ENCODE measurements at regions not wholly inside any gene's neighbourhood (a gene's known extent, or its start where the extent isn't known, plus 50 kb on each side); places are given as distances from the start of the nearest gene placed in this dataset.

DNA sequence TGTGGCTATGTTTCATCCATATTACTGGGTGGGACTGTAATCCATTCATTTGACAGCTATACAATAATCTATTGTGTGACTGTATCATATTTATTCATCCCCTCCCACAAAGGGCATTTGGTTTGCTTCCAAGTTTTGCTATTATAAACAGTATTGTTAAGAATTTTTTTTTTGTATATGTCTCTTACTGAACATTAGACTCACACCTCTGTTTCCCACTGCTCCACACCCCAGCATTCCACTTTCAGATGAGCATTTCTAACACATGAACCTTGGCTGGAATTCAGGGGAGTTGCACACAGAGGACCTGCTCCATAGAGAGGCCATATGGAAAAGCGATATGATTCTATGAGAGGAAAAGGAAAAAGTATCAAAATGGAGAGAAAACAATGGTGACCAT lies 81.6 kb upstream of the DKK2 start:
- TF ChIP-seq, protein P1, sequence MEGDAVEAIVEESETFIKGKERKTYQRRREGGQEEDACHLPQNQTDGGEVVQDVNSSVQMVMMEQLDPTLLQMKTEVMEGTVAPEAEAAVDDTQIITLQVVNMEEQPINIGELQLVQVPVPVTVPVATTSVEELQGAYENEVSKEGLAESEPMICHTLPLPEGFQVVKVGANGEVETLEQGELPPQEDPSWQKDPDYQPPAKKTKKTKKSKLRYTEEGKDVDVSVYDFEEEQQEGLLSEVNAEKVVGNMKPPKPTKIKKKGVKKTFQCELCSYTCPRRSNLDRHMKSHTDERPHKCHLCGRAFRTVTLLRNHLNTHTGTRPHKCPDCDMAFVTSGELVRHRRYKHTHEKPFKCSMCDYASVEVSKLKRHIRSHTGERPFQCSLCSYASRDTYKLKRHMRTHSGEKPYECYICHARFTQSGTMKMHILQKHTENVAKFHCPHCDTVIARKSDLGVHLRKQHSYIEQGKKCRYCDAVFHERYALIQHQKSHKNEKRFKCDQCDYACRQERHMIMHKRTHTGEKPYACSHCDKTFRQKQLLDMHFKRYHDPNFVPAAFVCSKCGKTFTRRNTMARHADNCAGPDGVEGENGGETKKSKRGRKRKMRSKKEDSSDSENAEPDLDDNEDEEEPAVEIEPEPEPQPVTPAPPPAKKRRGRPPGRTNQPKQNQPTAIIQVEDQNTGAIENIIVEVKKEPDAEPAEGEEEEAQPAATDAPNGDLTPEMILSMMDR (IDR thresholded peaks at IDR 0.05; ENCODE audit: control extremely low read depth, extremely low read depth, low read depth, missing control alignments), result no peak
- no peak for DNase-seq (ENCODE audit: extremely low spot score)
- CTCF ChIA-PET, result interaction anchor here (1.4 kb wide), 1 partner anchor 8 kb away, joined by 4 read pairs; no protein-coding TSS in a partner anchor
- POLR2A ChIA-PET, result no interaction called here

DNA sequence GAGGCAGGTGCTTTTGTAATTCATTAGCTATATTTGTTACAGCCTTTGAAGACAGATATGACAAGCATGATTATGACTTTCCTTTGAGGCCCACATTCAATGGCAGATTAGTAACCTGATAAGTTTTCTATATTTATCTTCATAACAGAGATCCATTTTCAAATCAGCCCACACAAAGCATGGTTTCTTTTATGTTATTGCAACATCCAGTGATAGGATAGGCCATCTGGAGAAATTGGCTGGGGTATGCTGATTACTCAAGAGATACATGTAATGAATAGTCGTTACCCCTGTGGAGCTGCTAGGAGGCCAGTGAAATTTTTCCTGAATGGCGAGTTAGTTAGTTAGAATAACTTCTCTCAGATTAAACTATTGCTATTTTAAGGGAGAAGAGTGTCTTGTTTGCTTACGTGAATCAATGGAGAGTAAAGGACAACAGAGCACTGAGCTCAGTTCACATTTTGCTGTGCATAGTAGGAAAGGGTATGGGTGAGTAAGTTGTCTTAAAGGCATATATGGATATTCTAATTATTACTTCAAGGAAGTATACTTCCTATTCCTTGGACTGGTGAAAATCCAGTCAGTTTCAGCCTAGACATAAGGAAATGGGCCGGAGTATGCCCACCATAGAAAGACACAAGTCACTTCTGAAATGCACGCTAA lies 79.2 kb upstream of the DKK2 start:
- TF ChIP-seq, protein P1 (IDR thresholded peaks at IDR 0.05; ENCODE audit: control extremely low read depth, extremely low read depth, low read depth, missing control alignments), result no peak
- no peak for DNase-seq (ENCODE audit: extremely low spot score)
- ChIA-PET POLR2A (no interaction called here), CTCF (interaction anchor here (1.6 kb wide), 1 partner anchor 8 kb away, joined by 5 read pairs; no protein-coding TSS in a partner anchor)

DNA sequence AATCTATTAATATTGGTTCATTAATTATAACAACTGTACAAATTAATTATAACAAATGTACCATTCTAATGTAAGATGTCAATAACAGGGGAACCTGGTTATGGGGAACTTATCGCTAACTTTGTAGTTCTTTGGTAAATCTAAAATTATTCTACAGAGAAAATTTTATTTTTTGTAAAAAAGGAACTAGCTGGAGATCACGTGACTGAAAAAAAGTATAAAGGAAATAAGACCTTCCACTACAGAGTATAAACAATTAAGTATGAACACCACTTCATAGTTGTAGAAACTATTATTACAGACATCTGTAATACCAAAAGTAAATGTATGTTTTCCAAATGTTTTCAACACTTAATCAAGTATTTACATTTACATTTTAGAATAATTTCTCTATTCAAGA lies 77.9 kb upstream of the DKK2 start:
- ChIA-PET POLR2A (no interaction called here), CTCF (interaction anchor here (1.6 kb wide), 1 partner anchor 10 kb away, joined by 5 read pairs; no protein-coding TSS in a partner anchor)
- no peak for DNase-seq (ENCODE audit: extremely low spot score)
- TF ChIP-seq, protein P1 (IDR thresholded peaks at IDR 0.05; ENCODE audit: control extremely low read depth, extremely low read depth, low read depth, missing control alignments), result no peak

GRCh38 chr4:107098401-107098800 lies 62.3 kb upstream of the DKK2 start:
- DNase-seq (ENCODE audit: extremely low spot score), result no peak
- CTCF ChIA-PET, result interaction anchor here (1.1 kb wide), 1 partner anchor 9 kb away, joined by 3 read pairs; no protein-coding TSS in a partner anchor
- POLR2A ChIA-PET, result no interaction called here
- TF ChIP-seq, protein P1 (IDR thresholded peaks at IDR 0.05; ENCODE audit: control extremely low read depth, extremely low read depth, low read depth, missing control alignments), result no peak

GRCh38 chr4:107094976-107095375 lies 58.9 kb upstream of the DKK2 start:
- TF ChIP-seq, protein P1 (IDR thresholded peaks at IDR 0.05; ENCODE audit: control extremely low read depth, extremely low read depth, low read depth, missing control alignments), result no peak
- ChIA-PET POLR2A (no interaction called here), CTCF (interaction anchor here (1.4 to 1.7 kb wide), 2 partner anchors 10 to 27 kb away, joined by 4 read pairs; no protein-coding TSS in a partner anchor)
- no peak for DNase-seq (ENCODE audit: extremely low spot score)

DNA sequence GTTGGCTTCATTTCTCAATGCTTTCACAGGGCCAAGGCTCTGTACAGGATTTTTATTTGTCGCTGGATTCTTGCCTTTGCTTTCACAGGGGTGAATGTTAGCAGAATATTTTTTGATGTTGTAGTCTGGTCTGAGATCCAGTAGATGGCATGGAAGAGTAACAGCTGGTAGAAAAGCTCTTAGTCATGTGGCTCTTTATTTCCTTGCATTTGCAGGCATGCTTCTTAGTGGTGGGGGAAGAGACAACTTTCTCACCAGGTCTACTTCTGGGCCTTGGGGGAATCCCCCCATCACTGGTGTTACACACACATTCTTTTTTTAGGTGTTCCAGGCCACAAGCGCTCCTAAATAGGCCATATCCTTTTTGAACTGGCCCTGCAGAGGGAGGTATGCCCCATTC lies 58.2 kb upstream of the DKK2 start:
- CTCF ChIA-PET, result interaction anchor here (1.4 kb wide), 1 partner anchor 27 kb away, joined by 4 read pairs; no protein-coding TSS in a partner anchor
- TF ChIP-seq, protein P1 (IDR thresholded peaks at IDR 0.05; ENCODE audit: control extremely low read depth, extremely low read depth, low read depth, missing control alignments), result no peak
- POLR2A ChIA-PET, result no interaction called here
- DNase-seq (ENCODE audit: extremely low spot score), result peak; percentile 27
